Fibroblast of mammary gland (primary cell): ENCODE measurements at regions not wholly inside any gene's neighbourhood (a gene's known extent, or its start where the extent isn't known, plus 50 kb on each side); places are given as distances from the start of the nearest gene placed in this dataset.

Experiments
- DNase-seq: peaks from one replicate; pipeline ENCODE4 v3.0.0-alpha.2; 2010; ENCODE audit warnings: low read depth
- H3K4me3 ChIP-seq: 2 replicates; pipeline ENCODE4 v1.5.1; 2011; ENCODE audit warnings: low read depth, mild to moderate bottlenecking, low read length, moderate library complexity; ENCODE audit not compliant: control insufficient read depth
- TF ChIP-seq, protein P1 (sequence below): conservative IDR thresholded peaks from 2 replicates; pipeline ENCODE4 v1.5.1; 2011; ENCODE audit warnings: low read depth, low read length, inconsistent platforms; ENCODE audit not compliant: control insufficient read depth, insufficient read depth

- no peak for DNase-seq
- TF ChIP-seq, protein P1, sequence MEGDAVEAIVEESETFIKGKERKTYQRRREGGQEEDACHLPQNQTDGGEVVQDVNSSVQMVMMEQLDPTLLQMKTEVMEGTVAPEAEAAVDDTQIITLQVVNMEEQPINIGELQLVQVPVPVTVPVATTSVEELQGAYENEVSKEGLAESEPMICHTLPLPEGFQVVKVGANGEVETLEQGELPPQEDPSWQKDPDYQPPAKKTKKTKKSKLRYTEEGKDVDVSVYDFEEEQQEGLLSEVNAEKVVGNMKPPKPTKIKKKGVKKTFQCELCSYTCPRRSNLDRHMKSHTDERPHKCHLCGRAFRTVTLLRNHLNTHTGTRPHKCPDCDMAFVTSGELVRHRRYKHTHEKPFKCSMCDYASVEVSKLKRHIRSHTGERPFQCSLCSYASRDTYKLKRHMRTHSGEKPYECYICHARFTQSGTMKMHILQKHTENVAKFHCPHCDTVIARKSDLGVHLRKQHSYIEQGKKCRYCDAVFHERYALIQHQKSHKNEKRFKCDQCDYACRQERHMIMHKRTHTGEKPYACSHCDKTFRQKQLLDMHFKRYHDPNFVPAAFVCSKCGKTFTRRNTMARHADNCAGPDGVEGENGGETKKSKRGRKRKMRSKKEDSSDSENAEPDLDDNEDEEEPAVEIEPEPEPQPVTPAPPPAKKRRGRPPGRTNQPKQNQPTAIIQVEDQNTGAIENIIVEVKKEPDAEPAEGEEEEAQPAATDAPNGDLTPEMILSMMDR = no peak
- no peak overlapping the region for H3K4me3 ChIP-seq
Measured at GRCh38 chr13:89791971-89792630, 1555.4 kb upstream of the MIR17HG start.

DNA sequence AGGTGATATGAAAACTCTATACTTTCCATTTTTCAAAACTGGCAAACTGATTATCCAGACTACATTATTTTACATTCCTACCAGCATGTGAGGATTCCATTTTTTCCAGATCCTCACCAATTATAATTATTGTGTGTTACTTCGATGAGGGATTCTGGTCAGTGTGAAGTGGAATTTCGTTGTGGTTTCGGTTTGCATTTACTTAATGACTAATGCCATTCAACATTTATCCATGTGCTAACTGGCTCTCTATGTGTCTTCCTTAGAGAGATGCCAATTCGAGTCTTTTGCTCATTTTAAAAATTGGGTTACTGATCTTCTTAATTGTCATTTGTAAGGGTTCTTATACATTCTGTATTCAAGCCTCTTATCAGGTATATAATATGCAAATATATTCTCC, 1551.3 kb upstream of the MIR17HG start:
- no peak for DNase-seq
- H3K4me3 ChIP-seq = no peak overlapping the region
- TF ChIP-seq, protein P1 = no peak

- no peak overlapping the region for H3K4me3 ChIP-seq
- no peak for DNase-seq
- TF ChIP-seq, protein P1 = no peak
Measured at GRCh38 chr13:89803839-89804238, 1543.6 kb upstream of the MIR17HG start.

GRCh38 chr13:89806594-89806993, 1540.9 kb upstream of the MIR17HG start:
- TF ChIP-seq, protein P1 = no peak
- no peak for DNase-seq
- no peak overlapping the region for H3K4me3 ChIP-seq

GRCh38 chr13:89812856-89813255, 1534.6 kb upstream of the MIR17HG start:
- no peak overlapping the region for H3K4me3 ChIP-seq

GRCh38 chr13:89816404-89816803, 1531.1 kb upstream of the MIR17HG start:
- TF ChIP-seq, protein P1 = no peak
- no peak for DNase-seq
- H3K4me3 ChIP-seq = no peak overlapping the region

More at GRCh38 chr13:89812856-89813255, 1534.6 kb upstream of the MIR17HG start:
- TF ChIP-seq, protein P1 = no peak
- DNase-seq = no peak
